ENCODE measurements at regions not wholly inside any gene's neighbourhood (a gene's known extent, or its start where the extent isn't known, plus 50 kb on each side); places are given as distances from the start of the nearest gene placed in this dataset.
"Not testable (repeated sequence)": the region's sequence is repeated elsewhere in the genome, so short reads cannot be mapped to it uniquely, and the experiment has no call there.

DNA sequence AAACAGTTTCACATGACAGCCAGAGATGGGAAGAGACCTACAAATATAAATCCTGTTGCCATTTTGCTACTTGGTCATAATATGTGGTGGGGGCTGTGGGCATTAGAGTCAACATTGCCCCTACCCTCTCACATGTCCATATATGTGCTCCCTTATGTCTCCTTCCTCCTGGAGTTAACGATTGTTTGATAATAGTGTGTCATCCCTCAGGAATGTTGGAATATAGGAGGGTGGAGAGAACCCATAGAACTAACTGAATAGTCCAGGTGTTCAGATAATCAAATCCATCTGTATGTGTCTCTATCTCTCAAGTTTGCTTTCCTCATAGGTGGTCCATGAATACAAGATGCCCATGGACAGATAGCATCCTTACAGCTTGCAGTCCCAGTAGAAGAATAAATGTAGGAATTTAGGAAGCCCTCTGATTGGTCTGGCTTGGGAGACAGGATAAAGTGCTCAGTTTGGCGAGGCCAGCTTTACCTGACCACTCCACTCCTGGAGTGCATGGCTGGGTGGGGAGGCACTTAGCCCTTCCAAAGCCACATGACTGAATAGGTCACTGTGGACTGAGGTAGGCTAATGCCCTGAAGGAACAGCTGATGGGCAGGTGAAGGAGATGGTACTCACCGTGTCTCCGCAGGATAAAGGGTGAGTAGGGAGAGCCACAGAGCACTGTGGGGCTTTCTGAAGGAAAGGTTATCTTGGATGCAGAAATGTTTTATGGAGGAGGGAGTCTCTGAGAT lies 166.9 kb downstream of the CDCA7 start:
- Histone ChIP-seq H3K9ac (ENCODE audit: insufficient read length, low read depth) (no peak overlapping the region), H3K4me1 (ENCODE audit: insufficient read depth, insufficient read length) (no peaks in the 10 kb centered on the region), H3K9me3 (ENCODE audit: insufficient read depth, low read length) (no peaks in the 10 kb centered on the region), H3K36me3 (ENCODE audit: insufficient read depth, insufficient read length, low read length) (no peaks in the 10 kb centered on the region), H3K27me3 (ENCODE audit: insufficient read depth, insufficient read length) (no peaks in the 10 kb centered on the region), H3K4me3 (ENCODE audit: insufficient read length, low read depth) (no peak overlapping the region)
- no peak for DNase-seq (ENCODE audit: low read depth, low spot score)
- no peak for TF ChIP-seq YY1 (IDR thresholded peaks at IDR 0.05; ENCODE audit: insufficient read depth, insufficient read length)
- no peak for TF ChIP-seq ZNF274 (IDR thresholded peaks at IDR 0.05; ENCODE audit: low read depth, low read length)
- no peak for TF ChIP-seq SUZ12 (IDR thresholded peaks at IDR 0.05; ENCODE audit: extremely low read depth, insufficient read depth, insufficient read length)

GRCh38 chr2:173523497-173523896 lies 168.8 kb downstream of the CDCA7 start:
- TF ChIP-seq SUZ12 (IDR thresholded peaks at IDR 0.05; ENCODE audit: extremely low read depth, insufficient read depth, insufficient read length) (no peak), YY1 (IDR thresholded peaks at IDR 0.05; ENCODE audit: insufficient read depth, insufficient read length) (no peak), ZNF274 (IDR thresholded peaks at IDR 0.05; ENCODE audit: low read depth, low read length) (no peak)
- H3K27me3 ChIP-seq (ENCODE audit: insufficient read depth, insufficient read length) = no peaks in the 10 kb centered on the region
- H3K9ac ChIP-seq (ENCODE audit: insufficient read length, low read depth) = no peak overlapping the region
- DNase-seq (ENCODE audit: low read depth, low spot score) = no peak
- no peaks in the 10 kb centered on the region for H3K36me3 ChIP-seq (ENCODE audit: insufficient read depth, insufficient read length, low read length)
- H3K4me3 ChIP-seq (ENCODE audit: insufficient read length, low read depth) = no peak overlapping the region
- H3K9me3 ChIP-seq (ENCODE audit: insufficient read depth, low read length) = no peaks in the 10 kb centered on the region
- no peaks in the 10 kb centered on the region for H3K4me1 ChIP-seq (ENCODE audit: insufficient read depth, insufficient read length)

- TF ChIP-seq ZNF274 (IDR thresholded peaks at IDR 0.05; ENCODE audit: low read depth, low read length) = no peak
- no peak for TF ChIP-seq SUZ12 (IDR thresholded peaks at IDR 0.05; ENCODE audit: extremely low read depth, insufficient read depth, insufficient read length)
- no peak for TF ChIP-seq YY1 (IDR thresholded peaks at IDR 0.05; ENCODE audit: insufficient read depth, insufficient read length)
- H3K4me1 ChIP-seq (ENCODE audit: insufficient read depth, insufficient read length) = no peaks in the 10 kb centered on the region
Observed at GRCh38 chr2:173524256-173524955, 169.7 kb downstream of the CDCA7 start.

GRCh38 chr2:173532732-173533531 lies 178.3 kb downstream of the CDCA7 start:
- not testable (repeated sequence) for H3K36me3 ChIP-seq (ENCODE audit: insufficient read depth, insufficient read length, low read length); H3K4me1 ChIP-seq (ENCODE audit: insufficient read depth, insufficient read length); DNase-seq (ENCODE audit: low read depth, low spot score); H3K27me3 ChIP-seq (ENCODE audit: insufficient read depth, insufficient read length)
- Histone ChIP-seq H3K9ac (ENCODE audit: insufficient read length, low read depth) (peak overlapping the region; percentile 46), H3K4me3 (ENCODE audit: insufficient read length, low read depth) (peak overlapping the region; percentile 53), H3K9me3 (ENCODE audit: insufficient read depth, low read length) (peaks cover 23% of the 10 kb centered on the region)

More at GRCh38 chr2:173524256-173524955, 169.7 kb downstream of the CDCA7 start:
- Histone ChIP-seq H3K4me3 (ENCODE audit: insufficient read length, low read depth) (no peak overlapping the region), H3K36me3 (ENCODE audit: insufficient read depth, insufficient read length, low read length) (no peaks in the 10 kb centered on the region), H3K9me3 (ENCODE audit: insufficient read depth, low read length) (no peaks in the 10 kb centered on the region), H3K9ac (ENCODE audit: insufficient read length, low read depth) (no peak overlapping the region), H3K27me3 (ENCODE audit: insufficient read depth, insufficient read length) (no peaks in the 10 kb centered on the region)
- DNase-seq (ENCODE audit: low read depth, low spot score) = no peak

DNA sequence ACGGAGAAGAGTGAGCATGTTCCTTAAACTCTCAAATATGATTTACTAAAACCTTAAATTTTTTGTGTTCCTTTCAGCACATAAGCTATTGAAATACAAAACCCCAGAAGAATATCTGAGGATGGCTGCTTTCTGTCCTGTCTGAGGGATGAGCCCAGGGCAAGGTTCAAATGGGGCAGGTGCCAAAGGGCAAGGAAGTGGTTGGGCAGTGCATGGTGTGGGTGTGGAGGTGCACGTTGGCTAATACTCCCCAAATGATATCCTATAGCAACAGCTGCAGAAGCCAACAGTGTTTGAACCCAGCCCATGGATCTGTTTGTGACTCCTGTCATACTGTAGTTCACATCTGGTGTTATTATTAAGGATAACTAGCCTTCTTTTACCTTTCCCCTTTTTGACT lies 183.0 kb downstream of the CDCA7 start:
- TF ChIP-seq YY1 (IDR thresholded peaks at IDR 0.05; ENCODE audit: insufficient read depth, insufficient read length) = no peak
- TF ChIP-seq SUZ12 (IDR thresholded peaks at IDR 0.05; ENCODE audit: extremely low read depth, insufficient read depth, insufficient read length) = no peak
- no peak for TF ChIP-seq ZNF274 (IDR thresholded peaks at IDR 0.05; ENCODE audit: low read depth, low read length)
- no peaks in the 10 kb centered on the region for H3K4me1 ChIP-seq (ENCODE audit: insufficient read depth, insufficient read length)
- H3K9me3 ChIP-seq (ENCODE audit: insufficient read depth, low read length) = peaks cover 23% of the 10 kb centered on the region
- no peak overlapping the region for H3K9ac ChIP-seq (ENCODE audit: insufficient read length, low read depth)
- H3K36me3 ChIP-seq (ENCODE audit: insufficient read depth, insufficient read length, low read length) = peaks cover 9% of the 10 kb centered on the region
- H3K27me3 ChIP-seq (ENCODE audit: insufficient read depth, insufficient read length) = no peaks in the 10 kb centered on the region
- no peak for DNase-seq (ENCODE audit: low read depth, low spot score)
- H3K4me3 ChIP-seq (ENCODE audit: insufficient read length, low read depth) = no peak overlapping the region

DNA sequence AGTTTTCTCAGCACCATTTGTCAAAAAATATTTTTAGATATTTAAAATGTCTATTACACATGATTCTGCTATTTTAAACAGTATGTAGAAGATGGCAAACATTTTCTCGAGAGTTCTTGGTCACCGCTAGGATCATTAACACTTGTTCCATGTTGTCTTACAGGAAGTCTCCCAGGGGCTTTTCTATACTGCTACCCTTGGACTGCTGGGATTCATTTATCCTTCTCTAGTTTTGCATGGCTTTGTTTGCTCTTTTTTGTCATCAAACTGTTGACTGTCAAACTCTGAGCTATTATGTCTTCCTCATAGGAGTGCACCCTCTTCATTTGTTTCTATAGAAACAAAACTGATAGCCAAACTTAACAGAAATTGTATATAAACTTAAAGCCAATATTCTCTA lies 184.9 kb downstream of the CDCA7 start:
- no peak for DNase-seq (ENCODE audit: low read depth, low spot score)
- Histone ChIP-seq H3K27me3 (ENCODE audit: insufficient read depth, insufficient read length) (no peaks in the 10 kb centered on the region), H3K9me3 (ENCODE audit: insufficient read depth, low read length) (peaks cover 18% of the 10 kb centered on the region), H3K4me1 (ENCODE audit: insufficient read depth, insufficient read length) (no peaks in the 10 kb centered on the region), H3K4me3 (ENCODE audit: insufficient read length, low read depth) (no peak overlapping the region), H3K9ac (ENCODE audit: insufficient read length, low read depth) (no peak overlapping the region), H3K36me3 (ENCODE audit: insufficient read depth, insufficient read length, low read length) (peaks cover 9% of the 10 kb centered on the region)
- TF ChIP-seq SUZ12 (IDR thresholded peaks at IDR 0.05; ENCODE audit: extremely low read depth, insufficient read depth, insufficient read length) (no peak), YY1 (IDR thresholded peaks at IDR 0.05; ENCODE audit: insufficient read depth, insufficient read length) (no peak), ZNF274 (IDR thresholded peaks at IDR 0.05; ENCODE audit: low read depth, low read length) (no peak)
